GM12878 (cell line): ENCODE measurements at regions not wholly inside any gene's neighbourhood (a gene's known extent, or its start where the extent isn't known, plus 50 kb on each side); places are given as distances from the start of the nearest gene placed in this dataset.

Experiments used
- EGR1 ChIP-seq, 2 experiments: IDR thresholded peaks; 1 replicate in 1 of 2; 2 replicates in 1 of 2; pipeline ENCODE4 v1.6.1; 2011 to 2012; ENCODE audit warnings: low read depth in 2 of 2, low read length in 2 of 2, borderline replicate concordance in 1 of 2, mild to moderate bottlenecking in 1 of 2, moderate library complexity in 1 of 2
- ETV6 ChIP-seq, 2 experiments: fragments of 450-650 bp in 1 of 2; IDR thresholded peaks in 1 of 2; conservative IDR thresholded peaks in 1 of 2; 2 replicates each; pipeline ENCODE4 v1.6.1; 2014; ENCODE audit warnings: antibody characterized with exemption in 1 of 2, borderline replicate concordance in 1 of 2, low read depth in 1 of 2, mild to moderate bottlenecking in 1 of 2, moderate library complexity in 1 of 2
- FOXM1 ChIP-seq: IDR thresholded peaks from 2 replicates; pipeline ENCODE4 v1.6.1; 2012; ENCODE audit warnings: low read depth, mild to moderate bottlenecking, inconsistent platforms, low read length, moderate library complexity
- GATAD2B ChIP-seq: fragments of 450-650 bp; conservative IDR thresholded peaks from 2 replicates; pipeline ENCODE4 v1.6.1; 2017; ENCODE audit warnings: low read depth, mild to moderate bottlenecking, moderate library complexity
- JUNB ChIP-seq: IDR thresholded peaks from 2 replicates; pipeline ENCODE4 v1.6.1; 2016; ENCODE audit warnings: antibody characterized with exemption, mild to moderate bottlenecking
- NFIC ChIP-seq: IDR thresholded peaks from 2 replicates; pipeline ENCODE4 v1.6.1; 2012; ENCODE audit warnings: low read depth, mild to moderate bottlenecking, inconsistent platforms, low read length, moderate library complexity
- POLR2AphosphoS5 ChIP-seq: IDR thresholded peaks from 2 replicates; pipeline ENCODE4 v1.6.1; 2011; ENCODE audit warnings: mild to moderate bottlenecking, low read length, inconsistent platforms
- TAF1 ChIP-seq: IDR thresholded peaks from 2 replicates; pipeline ENCODE4 v1.6.1; 2011; ENCODE audit warnings: mild to moderate bottlenecking, low read depth, low read length, borderline replicate concordance
- TCF7 ChIP-seq: IDR thresholded peaks from 2 replicates; pipeline ENCODE4 v1.6.1; 2014; ENCODE audit warnings: antibody characterized with exemption, borderline replicate concordance
- ZNF207 ChIP-seq: fragments of 450-650 bp; IDR thresholded peaks from 2 replicates; pipeline ENCODE4 v1.6.1; 2014; ENCODE audit warnings: antibody characterized with exemption, mild to moderate bottlenecking, borderline replicate concordance
- TF ChIP-seq, protein P1 (sequence below): fragments of 450-650 bp; IDR thresholded peaks from 2 replicates; pipeline ENCODE4 v1.6.1; 2017; ENCODE audit warnings: mild to moderate bottlenecking, moderate library complexity
- TF ChIP-seq, protein P2 (sequence below): fragments of 450-650 bp; IDR thresholded peaks from 2 replicates; pipeline ENCODE4 v1.6.1; 2017; ENCODE audit warnings: borderline replicate concordance
- TF ChIP-seq, protein P3 (sequence below): IDR thresholded peaks from 2 replicates; pipeline ENCODE4 v1.6.1; 2012; ENCODE audit warnings: improper control_type of control experiment, low read depth, low read length; ENCODE audit not compliant: insufficient replicate concordance
- TF ChIP-seq, protein P4 (sequence below): fragments of 150-350 bp; IDR thresholded peaks from 2 replicates; pipeline ENCODE4 v1.6.1; 2016; ENCODE audit warnings: low read depth, low read length

DNA sequence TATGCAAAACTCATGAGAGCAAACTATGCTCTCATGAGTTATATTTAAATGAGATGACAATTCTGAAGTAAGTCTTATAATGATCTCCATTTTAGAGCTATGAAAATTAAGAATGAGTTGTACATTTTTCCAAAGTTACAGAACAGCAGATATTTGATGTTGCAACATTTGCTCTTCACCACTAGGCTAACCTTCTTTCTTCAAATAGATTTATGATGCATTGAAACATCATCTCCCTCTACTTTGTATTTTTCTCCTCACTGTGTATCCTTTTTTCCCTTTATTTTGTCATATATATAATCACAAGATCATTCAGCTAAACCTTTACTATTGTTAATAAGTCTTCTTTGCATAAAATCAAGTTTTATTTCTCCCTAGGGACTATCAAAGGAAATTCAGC is 497.7 kb upstream of the TYRP1 start (continued):
- TF ChIP-seq, protein P1, sequence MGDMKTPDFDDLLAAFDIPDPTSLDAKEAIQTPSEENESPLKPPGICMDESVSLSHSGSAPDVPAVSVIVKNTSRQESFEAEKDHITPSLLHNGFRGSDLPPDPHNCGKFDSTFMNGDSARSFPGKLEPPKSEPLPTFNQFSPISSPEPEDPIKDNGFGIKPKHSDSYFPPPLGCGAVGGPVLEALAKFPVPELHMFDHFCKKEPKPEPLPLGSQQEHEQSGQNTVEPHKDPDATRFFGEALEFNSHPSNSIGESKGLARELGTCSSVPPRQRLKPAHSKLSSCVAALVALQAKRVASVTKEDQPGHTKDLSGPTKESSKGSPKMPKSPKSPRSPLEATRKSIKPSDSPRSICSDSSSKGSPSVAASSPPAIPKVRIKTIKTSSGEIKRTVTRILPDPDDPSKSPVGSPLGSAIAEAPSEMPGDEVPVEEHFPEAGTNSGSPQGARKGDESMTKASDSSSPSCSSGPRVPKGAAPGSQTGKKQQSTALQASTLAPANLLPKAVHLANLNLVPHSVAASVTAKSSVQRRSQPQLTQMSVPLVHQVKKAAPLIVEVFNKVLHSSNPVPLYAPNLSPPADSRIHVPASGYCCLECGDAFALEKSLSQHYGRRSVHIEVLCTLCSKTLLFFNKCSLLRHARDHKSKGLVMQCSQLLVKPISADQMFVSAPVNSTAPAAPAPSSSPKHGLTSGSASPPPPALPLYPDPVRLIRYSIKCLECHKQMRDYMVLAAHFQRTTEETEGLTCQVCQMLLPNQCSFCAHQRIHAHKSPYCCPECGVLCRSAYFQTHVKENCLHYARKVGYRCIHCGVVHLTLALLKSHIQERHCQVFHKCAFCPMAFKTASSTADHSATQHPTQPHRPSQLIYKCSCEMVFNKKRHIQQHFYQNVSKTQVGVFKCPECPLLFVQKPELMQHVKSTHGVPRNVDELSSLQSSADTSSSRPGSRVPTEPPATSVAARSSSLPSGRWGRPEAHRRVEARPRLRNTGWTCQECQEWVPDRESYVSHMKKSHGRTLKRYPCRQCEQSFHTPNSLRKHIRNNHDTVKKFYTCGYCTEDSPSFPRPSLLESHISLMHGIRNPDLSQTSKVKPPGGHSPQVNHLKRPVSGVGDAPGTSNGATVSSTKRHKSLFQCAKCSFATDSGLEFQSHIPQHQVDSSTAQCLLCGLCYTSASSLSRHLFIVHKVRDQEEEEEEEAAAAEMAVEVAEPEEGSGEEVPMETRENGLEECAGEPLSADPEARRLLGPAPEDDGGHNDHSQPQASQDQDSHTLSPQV, result no peak
- TF ChIP-seq NFIC (no peak), FOXM1 (no peak), ETV6 (conservative IDR thresholded peaks at IDR 0.05 in 1 of 2, IDR thresholded peaks at IDR 0.05 in 1 of 2; ENCODE audit: borderline replicate concordance in 1 of 2, low read depth in 1 of 2) (no peak), JUNB (no peak), TCF7 (no peak), EGR1 (IDR thresholded peaks at IDR 0.05; ENCODE audit: borderline replicate concordance in 1 of 2, low read depth in 2 of 2, low read length in 2 of 2) (no peak), GATAD2B (no peak), ZNF207 (no peak), TAF1 (no peak), POLR2AphosphoS5 (no peak)
- TF ChIP-seq, protein P2, sequence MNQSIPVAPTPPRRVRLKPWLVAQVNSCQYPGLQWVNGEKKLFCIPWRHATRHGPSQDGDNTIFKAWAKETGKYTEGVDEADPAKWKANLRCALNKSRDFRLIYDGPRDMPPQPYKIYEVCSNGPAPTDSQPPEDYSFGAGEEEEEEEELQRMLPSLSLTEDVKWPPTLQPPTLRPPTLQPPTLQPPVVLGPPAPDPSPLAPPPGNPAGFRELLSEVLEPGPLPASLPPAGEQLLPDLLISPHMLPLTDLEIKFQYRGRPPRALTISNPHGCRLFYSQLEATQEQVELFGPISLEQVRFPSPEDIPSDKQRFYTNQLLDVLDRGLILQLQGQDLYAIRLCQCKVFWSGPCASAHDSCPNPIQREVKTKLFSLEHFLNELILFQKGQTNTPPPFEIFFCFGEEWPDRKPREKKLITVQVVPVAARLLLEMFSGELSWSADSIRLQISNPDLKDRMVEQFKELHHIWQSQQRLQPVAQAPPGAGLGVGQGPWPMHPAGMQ, result no peak
- TF ChIP-seq, protein P3, sequence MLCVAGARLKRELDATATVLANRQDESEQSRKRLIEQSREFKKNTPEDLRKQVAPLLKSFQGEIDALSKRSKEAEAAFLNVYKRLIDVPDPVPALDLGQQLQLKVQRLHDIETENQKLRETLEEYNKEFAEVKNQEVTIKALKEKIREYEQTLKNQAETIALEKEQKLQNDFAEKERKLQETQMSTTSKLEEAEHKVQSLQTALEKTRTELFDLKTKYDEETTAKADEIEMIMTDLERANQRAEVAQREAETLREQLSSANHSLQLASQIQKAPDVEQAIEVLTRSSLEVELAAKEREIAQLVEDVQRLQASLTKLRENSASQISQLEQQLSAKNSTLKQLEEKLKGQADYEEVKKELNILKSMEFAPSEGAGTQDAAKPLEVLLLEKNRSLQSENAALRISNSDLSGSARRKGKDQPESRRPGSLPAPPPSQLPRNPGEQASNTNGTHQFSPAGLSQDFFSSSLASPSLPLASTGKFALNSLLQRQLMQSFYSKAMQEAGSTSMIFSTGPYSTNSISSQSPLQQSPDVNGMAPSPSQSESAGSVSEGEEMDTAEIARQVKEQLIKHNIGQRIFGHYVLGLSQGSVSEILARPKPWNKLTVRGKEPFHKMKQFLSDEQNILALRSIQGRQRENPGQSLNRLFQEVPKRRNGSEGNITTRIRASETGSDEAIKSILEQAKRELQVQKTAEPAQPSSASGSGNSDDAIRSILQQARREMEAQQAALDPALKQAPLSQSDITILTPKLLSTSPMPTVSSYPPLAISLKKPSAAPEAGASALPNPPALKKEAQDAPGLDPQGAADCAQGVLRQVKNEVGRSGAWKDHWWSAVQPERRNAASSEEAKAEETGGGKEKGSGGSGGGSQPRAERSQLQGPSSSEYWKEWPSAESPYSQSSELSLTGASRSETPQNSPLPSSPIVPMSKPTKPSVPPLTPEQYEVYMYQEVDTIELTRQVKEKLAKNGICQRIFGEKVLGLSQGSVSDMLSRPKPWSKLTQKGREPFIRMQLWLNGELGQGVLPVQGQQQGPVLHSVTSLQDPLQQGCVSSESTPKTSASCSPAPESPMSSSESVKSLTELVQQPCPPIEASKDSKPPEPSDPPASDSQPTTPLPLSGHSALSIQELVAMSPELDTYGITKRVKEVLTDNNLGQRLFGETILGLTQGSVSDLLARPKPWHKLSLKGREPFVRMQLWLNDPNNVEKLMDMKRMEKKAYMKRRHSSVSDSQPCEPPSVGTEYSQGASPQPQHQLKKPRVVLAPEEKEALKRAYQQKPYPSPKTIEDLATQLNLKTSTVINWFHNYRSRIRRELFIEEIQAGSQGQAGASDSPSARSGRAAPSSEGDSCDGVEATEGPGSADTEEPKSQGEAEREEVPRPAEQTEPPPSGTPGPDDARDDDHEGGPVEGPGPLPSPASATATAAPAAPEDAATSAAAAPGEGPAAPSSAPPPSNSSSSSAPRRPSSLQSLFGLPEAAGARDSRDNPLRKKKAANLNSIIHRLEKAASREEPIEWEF, result no peak
- TF ChIP-seq, protein P4, sequence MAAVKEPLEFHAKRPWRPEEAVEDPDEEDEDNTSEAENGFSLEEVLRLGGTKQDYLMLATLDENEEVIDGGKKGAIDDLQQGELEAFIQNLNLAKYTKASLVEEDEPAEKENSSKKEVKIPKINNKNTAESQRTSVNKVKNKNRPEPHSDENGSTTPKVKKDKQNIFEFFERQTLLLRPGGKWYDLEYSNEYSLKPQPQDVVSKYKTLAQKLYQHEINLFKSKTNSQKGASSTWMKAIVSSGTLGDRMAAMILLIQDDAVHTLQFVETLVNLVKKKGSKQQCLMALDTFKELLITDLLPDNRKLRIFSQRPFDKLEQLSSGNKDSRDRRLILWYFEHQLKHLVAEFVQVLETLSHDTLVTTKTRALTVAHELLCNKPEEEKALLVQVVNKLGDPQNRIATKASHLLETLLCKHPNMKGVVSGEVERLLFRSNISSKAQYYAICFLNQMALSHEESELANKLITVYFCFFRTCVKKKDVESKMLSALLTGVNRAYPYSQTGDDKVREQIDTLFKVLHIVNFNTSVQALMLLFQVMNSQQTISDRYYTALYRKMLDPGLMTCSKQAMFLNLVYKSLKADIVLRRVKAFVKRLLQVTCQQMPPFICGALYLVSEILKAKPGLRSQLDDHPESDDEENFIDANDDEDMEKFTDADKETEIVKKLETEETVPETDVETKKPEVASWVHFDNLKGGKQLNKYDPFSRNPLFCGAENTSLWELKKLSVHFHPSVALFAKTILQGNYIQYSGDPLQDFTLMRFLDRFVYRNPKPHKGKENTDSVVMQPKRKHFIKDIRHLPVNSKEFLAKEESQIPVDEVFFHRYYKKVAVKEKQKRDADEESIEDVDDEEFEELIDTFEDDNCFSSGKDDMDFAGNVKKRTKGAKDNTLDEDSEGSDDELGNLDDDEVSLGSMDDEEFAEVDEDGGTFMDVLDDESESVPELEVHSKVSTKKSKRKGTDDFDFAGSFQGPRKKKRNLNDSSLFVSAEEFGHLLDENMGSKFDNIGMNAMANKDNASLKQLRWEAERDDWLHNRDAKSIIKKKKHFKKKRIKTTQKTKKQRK, result no peak
